ENCODE measurements at regions not wholly inside any gene's neighbourhood (a gene's known extent, or its start where the extent isn't known, plus 50 kb on each side); places are given as distances from the start of the nearest gene placed in this dataset.

- H3K4me3 ChIP-seq (ENCODE audit: control insufficient read depth in 2 of 3, extremely low read depth in 1 of 3, insufficient read depth in 2 of 3, low read depth in 1 of 3, low read length in 3 of 3): no peak overlapping the region
- no peaks in the 10 kb centered on the region for H3K79me2 ChIP-seq (ENCODE audit: control insufficient read depth, insufficient read depth, low read length)
- H3K36me3 ChIP-seq (ENCODE audit: control insufficient read depth in 2 of 2, extremely low read depth in 1 of 2, insufficient read depth in 2 of 2, low read length in 2 of 2): no peaks in the 10 kb centered on the region
- no peak overlapping the region for H3K27ac ChIP-seq (ENCODE audit: control insufficient read depth, insufficient read depth, low read length)
- dilution Hi-C loops (cut with MboI; ENCODE audit: extremely low pct_ligation_motif_present, low sequenced_read_pairs): no loop called here
- no peaks in the 10 kb centered on the region for H3K4me1 ChIP-seq (ENCODE audit: control insufficient read depth, extremely low read depth, insufficient read depth, low read length)
- no peak overlapping the region for H3K9ac ChIP-seq (ENCODE audit: control insufficient read depth, extremely low read depth, insufficient read depth, low read length)
- DNase-seq (ENCODE audit: low read depth, low spot score): no peak
- no peak overlapping the region for H3K4me2 ChIP-seq (ENCODE audit: control insufficient read depth, extremely low read depth, insufficient read depth, low read depth, low read length)
- no peak overlapping the region for H2AFZ ChIP-seq (ENCODE audit: control insufficient read depth, low read length)
- no peaks in the 10 kb centered on the region for H3K9me3 ChIP-seq (ENCODE audit: control insufficient read depth, low read depth, low read length)
- TF ChIP-seq EZH2 (IDR thresholded peaks at IDR 0.05; ENCODE audit: low read length): no peak
- TF ChIP-seq, protein P1, sequence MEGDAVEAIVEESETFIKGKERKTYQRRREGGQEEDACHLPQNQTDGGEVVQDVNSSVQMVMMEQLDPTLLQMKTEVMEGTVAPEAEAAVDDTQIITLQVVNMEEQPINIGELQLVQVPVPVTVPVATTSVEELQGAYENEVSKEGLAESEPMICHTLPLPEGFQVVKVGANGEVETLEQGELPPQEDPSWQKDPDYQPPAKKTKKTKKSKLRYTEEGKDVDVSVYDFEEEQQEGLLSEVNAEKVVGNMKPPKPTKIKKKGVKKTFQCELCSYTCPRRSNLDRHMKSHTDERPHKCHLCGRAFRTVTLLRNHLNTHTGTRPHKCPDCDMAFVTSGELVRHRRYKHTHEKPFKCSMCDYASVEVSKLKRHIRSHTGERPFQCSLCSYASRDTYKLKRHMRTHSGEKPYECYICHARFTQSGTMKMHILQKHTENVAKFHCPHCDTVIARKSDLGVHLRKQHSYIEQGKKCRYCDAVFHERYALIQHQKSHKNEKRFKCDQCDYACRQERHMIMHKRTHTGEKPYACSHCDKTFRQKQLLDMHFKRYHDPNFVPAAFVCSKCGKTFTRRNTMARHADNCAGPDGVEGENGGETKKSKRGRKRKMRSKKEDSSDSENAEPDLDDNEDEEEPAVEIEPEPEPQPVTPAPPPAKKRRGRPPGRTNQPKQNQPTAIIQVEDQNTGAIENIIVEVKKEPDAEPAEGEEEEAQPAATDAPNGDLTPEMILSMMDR (optimal IDR thresholded peaks at IDR 0.05 in 1 of 3, IDR thresholded peaks at IDR 0.05 in 1 of 3, conservative IDR thresholded peaks at IDR 0.05 in 1 of 3; ENCODE audit: extremely low read depth in 1 of 3, insufficient read depth in 2 of 3, low read length in 3 of 3): no peak
- no peaks in the 10 kb centered on the region for H4K20me1 ChIP-seq (ENCODE audit: control insufficient read depth, extremely low read depth, insufficient read depth, low read length)
- no peaks in the 10 kb centered on the region for H3K27me3 ChIP-seq (ENCODE audit: control insufficient read depth, extremely low read depth, insufficient read depth, low read length)
- H3K9me1 ChIP-seq (ENCODE audit: control insufficient read depth, extremely low read depth, insufficient read depth, low read length): no peaks in the 10 kb centered on the region
- FAIRE-seq: no peak
Measured at GRCh38 chr14:26851793-26852192, 254.0 kb upstream of the NOVA1 start.

DNA sequence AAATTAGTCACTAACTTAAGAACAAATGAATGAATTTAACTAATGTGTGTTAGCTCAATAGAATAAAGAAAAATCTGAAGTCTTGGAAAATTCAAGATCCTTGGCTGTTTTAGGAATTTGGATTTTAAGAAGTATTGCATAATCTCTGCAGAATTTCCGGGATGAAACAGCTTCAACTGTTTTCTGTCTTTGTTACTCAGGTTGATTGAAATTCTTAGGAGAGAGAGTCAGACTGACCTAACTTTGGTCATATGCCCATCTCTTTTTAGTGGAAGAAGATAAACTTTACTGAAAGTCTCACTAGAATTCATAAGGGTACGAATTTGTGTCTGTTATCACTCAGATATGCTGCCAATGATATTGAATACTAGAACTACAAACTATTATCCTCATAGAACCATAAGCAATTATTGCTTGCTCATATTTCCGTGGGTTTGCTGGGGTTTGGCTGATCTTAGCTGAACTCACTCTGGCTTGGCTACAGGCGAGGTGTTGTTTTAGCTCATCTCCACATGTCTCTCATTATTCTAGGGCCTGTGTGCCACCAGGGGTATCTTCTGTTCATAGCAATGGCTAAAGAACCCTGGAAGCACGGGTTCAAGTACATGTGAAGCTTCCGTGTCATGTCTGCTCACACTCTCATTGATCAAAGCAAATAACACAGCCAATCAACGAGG lies 257.4 kb upstream of the NOVA1 start:
- TF ChIP-seq, protein P1 (optimal IDR thresholded peaks at IDR 0.05 in 1 of 3, IDR thresholded peaks at IDR 0.05 in 1 of 3, conservative IDR thresholded peaks at IDR 0.05 in 1 of 3; ENCODE audit: extremely low read depth in 1 of 3, insufficient read depth in 2 of 3, low read length in 3 of 3): no peak
- no peak for TF ChIP-seq EZH2 (IDR thresholded peaks at IDR 0.05; ENCODE audit: low read length)
- H3K4me3 ChIP-seq (ENCODE audit: control insufficient read depth in 2 of 3, extremely low read depth in 1 of 3, insufficient read depth in 2 of 3, low read depth in 1 of 3, low read length in 3 of 3): no peak overlapping the region
- no peak overlapping the region for H3K27ac ChIP-seq (ENCODE audit: control insufficient read depth, insufficient read depth, low read length)
- DNase-seq (ENCODE audit: low read depth, low spot score) (no peak), FAIRE-seq (no peak)
- dilution Hi-C loops (cut with MboI; ENCODE audit: extremely low pct_ligation_motif_present, low sequenced_read_pairs): no loop called here
- H4K20me1 ChIP-seq (ENCODE audit: control insufficient read depth, extremely low read depth, insufficient read depth, low read length): no peaks in the 10 kb centered on the region
- no peaks in the 10 kb centered on the region for H3K27me3 ChIP-seq (ENCODE audit: control insufficient read depth, extremely low read depth, insufficient read depth, low read length)
- H2AFZ ChIP-seq (ENCODE audit: control insufficient read depth, low read length): no peak overlapping the region
- no peaks in the 10 kb centered on the region for H3K9me3 ChIP-seq (ENCODE audit: control insufficient read depth, low read depth, low read length)
- H3K4me2 ChIP-seq (ENCODE audit: control insufficient read depth, extremely low read depth, insufficient read depth, low read depth, low read length): no peak overlapping the region
- no peaks in the 10 kb centered on the region for H3K4me1 ChIP-seq (ENCODE audit: control insufficient read depth, extremely low read depth, insufficient read depth, low read length)
- H3K9ac ChIP-seq (ENCODE audit: control insufficient read depth, extremely low read depth, insufficient read depth, low read length): no peak overlapping the region
- no peaks in the 10 kb centered on the region for H3K9me1 ChIP-seq (ENCODE audit: control insufficient read depth, extremely low read depth, insufficient read depth, low read length)
- no peaks in the 10 kb centered on the region for H3K36me3 ChIP-seq (ENCODE audit: control insufficient read depth in 2 of 2, extremely low read depth in 1 of 2, insufficient read depth in 2 of 2, low read length in 2 of 2)
- H3K79me2 ChIP-seq (ENCODE audit: control insufficient read depth, insufficient read depth, low read length): no peaks in the 10 kb centered on the region

Measured in keratinocyte (primary cell).